Body of pancreas (tissue), 4 donors: ENCODE measurements at regions not wholly inside any gene's neighbourhood (a gene's known extent, or its start where the extent isn't known, plus 50 kb on each side); places are given as distances from the start of the nearest gene placed in this dataset.

Experiments used
- POLR2A ChIP-seq, 3 donors: fragments of 450-650 bp; IDR thresholded peaks; one replicate each; pipeline ENCODE4 v1.6.1; 2016; ENCODE audit warnings: antibody characterized with exemption in 3 of 3, mild to moderate bottlenecking in 2 of 3
- TF ChIP-seq, protein P1 (sequence below), 7 experiments: fragments of 450-650 bp in 4 of 7; fragments of 200-600 bp in 3 of 7; sonication (generic) in 3 of 7; IDR thresholded peaks; one replicate each; pipeline ENCODE4 v1.5.1; 2016 to 2019; ENCODE audit warnings: antibody characterized with exemption in 7 of 7

DNA sequence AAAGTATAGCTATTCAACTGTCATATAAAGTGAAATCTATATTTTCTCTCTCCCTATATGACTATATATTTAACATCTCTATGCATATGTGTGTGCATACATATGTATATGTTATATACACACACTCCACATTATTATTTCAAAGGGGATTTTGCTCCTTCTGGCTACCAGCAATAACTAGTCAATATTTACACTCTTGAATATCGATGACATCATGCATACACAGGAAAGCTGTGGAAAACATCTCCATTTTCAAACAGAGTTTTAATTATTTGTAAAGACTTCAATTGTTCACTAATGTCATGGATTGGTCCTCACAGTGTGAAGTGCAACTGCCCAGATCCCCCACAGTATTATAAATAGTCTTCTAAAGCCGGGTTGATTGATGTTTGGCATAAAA, 195.9 kb upstream of the TCF4 start:
- TF ChIP-seq, protein P1, sequence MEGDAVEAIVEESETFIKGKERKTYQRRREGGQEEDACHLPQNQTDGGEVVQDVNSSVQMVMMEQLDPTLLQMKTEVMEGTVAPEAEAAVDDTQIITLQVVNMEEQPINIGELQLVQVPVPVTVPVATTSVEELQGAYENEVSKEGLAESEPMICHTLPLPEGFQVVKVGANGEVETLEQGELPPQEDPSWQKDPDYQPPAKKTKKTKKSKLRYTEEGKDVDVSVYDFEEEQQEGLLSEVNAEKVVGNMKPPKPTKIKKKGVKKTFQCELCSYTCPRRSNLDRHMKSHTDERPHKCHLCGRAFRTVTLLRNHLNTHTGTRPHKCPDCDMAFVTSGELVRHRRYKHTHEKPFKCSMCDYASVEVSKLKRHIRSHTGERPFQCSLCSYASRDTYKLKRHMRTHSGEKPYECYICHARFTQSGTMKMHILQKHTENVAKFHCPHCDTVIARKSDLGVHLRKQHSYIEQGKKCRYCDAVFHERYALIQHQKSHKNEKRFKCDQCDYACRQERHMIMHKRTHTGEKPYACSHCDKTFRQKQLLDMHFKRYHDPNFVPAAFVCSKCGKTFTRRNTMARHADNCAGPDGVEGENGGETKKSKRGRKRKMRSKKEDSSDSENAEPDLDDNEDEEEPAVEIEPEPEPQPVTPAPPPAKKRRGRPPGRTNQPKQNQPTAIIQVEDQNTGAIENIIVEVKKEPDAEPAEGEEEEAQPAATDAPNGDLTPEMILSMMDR (IDR thresholded peaks at IDR 0.05) = no peak
- no peak for TF ChIP-seq POLR2A (IDR thresholded peaks at IDR 0.05)
